Colonic mucosa (tissue), 4 donors: ENCODE measurements at regions not wholly inside any gene's neighbourhood (a gene's known extent, or its start where the extent isn't known, plus 50 kb on each side); places are given as distances from the start of the nearest gene placed in this dataset.
A peak's percentile ranks its signal among the peaks of the same experiment; 100 is the strongest.

Experiments used
- DNase-seq: peaks from one replicate; pipeline ENCODE4 v3.0.0-alpha.2; 2020
- H3K27ac ChIP-seq: fragments of 200-600 bp; one replicate; pipeline ENCODE4 v1.8.0; 2021
- H3K27me3 ChIP-seq: fragments of 200-600 bp; one replicate; pipeline ENCODE4 v1.8.0; 2021
- H3K36me3 ChIP-seq: fragments of 200-600 bp; one replicate; pipeline ENCODE4 v1.8.0; 2021
- H3K4me1 ChIP-seq: fragments of 200-600 bp; one replicate; pipeline ENCODE4 v1.8.0; 2021; ENCODE audit warnings: mild to moderate bottlenecking
- H3K4me3 ChIP-seq: fragments of 200-600 bp; one replicate; pipeline ENCODE4 v1.8.0; 2021
- H3K9ac ChIP-seq, 2 donors: one replicate each; pipeline ENCODE4 v1.7.0; 2013; ENCODE audit warnings: control low read depth in 2 of 2, low read depth in 2 of 2, low read length in 2 of 2
- H3K9me3 ChIP-seq: fragments of 200-600 bp; one replicate; pipeline ENCODE4 v1.8.0; 2021
- CTCF ChIP-seq: fragments of 200-600 bp; IDR thresholded peaks from one replicate; pipeline ENCODE4 v1.8.0; 2022; ENCODE audit warnings: antibody characterized with exemption, mild to moderate bottlenecking
- intact Hi-C: fragments of 100-400 bp; cut with DNase I; formaldehyde crosslinking; loops from one replicate; pipeline ENCODE4 v1.14.1; 2022
- donor health status: healthy.
- donor health status: DM: no; HTN: no; CAD: no.
- donor health status: DM: no; HTN: no; CAD: no.

GRCh38 chr1:194292966-194293365 is 1106.6 kb upstream of the B3GALT2 start:
- Histone ChIP-seq H3K4me1 (no peaks in the 10 kb centered on the region), H3K9me3 (no peaks in the 10 kb centered on the region), H3K4me3 (no peak overlapping the region), H3K36me3 (no peaks in the 10 kb centered on the region), H3K9ac (no peak overlapping the region), H3K27ac (no peak overlapping the region), H3K27me3 (no peaks in the 10 kb centered on the region)
- no peak for DNase-seq
- intact Hi-C loops = loop anchor here (10.0 kb wide), 2 partner anchors 1108 to 1148 kb away; partner anchors contain the start of gene B3GALT2
- TF ChIP-seq CTCF = no peak

- Histone ChIP-seq H3K36me3 (no peaks in the 10 kb centered on the region), H3K27ac (no peak overlapping the region), H3K9me3 (no peaks in the 10 kb centered on the region), H3K4me1 (no peaks in the 10 kb centered on the region), H3K27me3 (no peaks in the 10 kb centered on the region), H3K4me3 (no peak overlapping the region), H3K9ac (no peak overlapping the region)
- DNase-seq = peak; percentile 18
- no peak for TF ChIP-seq CTCF
- intact Hi-C loops = loop anchor here (10.0 kb wide), 2 partner anchors 1105 to 1145 kb away; partner anchors contain the start of gene B3GALT2
Measured at GRCh38 chr1:194289569-194290266, 1103.3 kb upstream of the B3GALT2 start.

GRCh38 chr1:194288238-194288637 is 1101.8 kb upstream of the B3GALT2 start:
- no peak for TF ChIP-seq CTCF
- Histone ChIP-seq H3K9me3 (no peaks in the 10 kb centered on the region), H3K4me3 (no peak overlapping the region), H3K9ac (no peak overlapping the region), H3K27ac (no peak overlapping the region), H3K36me3 (no peaks in the 10 kb centered on the region), H3K27me3 (no peaks in the 10 kb centered on the region), H3K4me1 (no peaks in the 10 kb centered on the region)
- DNase-seq = no peak
- intact Hi-C loops = no loop called here

- H3K27ac ChIP-seq = no peak overlapping the region
- no peaks in the 10 kb centered on the region for H3K9me3 ChIP-seq
- no peak overlapping the region for H3K4me3 ChIP-seq
- H3K27me3 ChIP-seq = no peaks in the 10 kb centered on the region
- H3K36me3 ChIP-seq = no peaks in the 10 kb centered on the region
- intact Hi-C loops = no loop called here
- no peak for TF ChIP-seq CTCF
- H3K4me1 ChIP-seq = no peaks in the 10 kb centered on the region
- no peak for DNase-seq
- no peak overlapping the region for H3K9ac ChIP-seq
Measured at GRCh38 chr1:194281376-194281775, 1095.0 kb upstream of the B3GALT2 start.

- Histone ChIP-seq H3K4me1 (no peaks in the 10 kb centered on the region), H3K27ac (no peak overlapping the region), H3K36me3 (no peaks in the 10 kb centered on the region), H3K4me3 (no peak overlapping the region), H3K27me3 (no peaks in the 10 kb centered on the region), H3K9me3 (no peaks in the 10 kb centered on the region), H3K9ac (no peak overlapping the region)
- no peak for TF ChIP-seq CTCF
- intact Hi-C loops = no loop called here
- DNase-seq = no peak
Measured at GRCh38 chr1:194280463-194280862, 1094.0 kb upstream of the B3GALT2 start.
